Sigmoid colon (tissue), 6 donors: ENCODE measurements at regions not wholly inside any gene's neighbourhood (a gene's known extent, or its start where the extent isn't known, plus 50 kb on each side); places are given as distances from the start of the nearest gene placed in this dataset.

Experiments
- DNase-seq: peaks from one replicate; pipeline ENCODE4 v3.0.0-alpha.2; 2019
- H3K27ac ChIP-seq, 4 donors: fragments of 200-600 bp; sonication (generic); one replicate each; pipeline ENCODE4 v1.5.1; 2016 to 2019; ENCODE audit warnings: mild to moderate bottlenecking in 1 of 4
- H3K27me3 ChIP-seq, 3 donors: fragments of 200-600 bp; sonication (generic); one replicate each; pipeline ENCODE4 v1.5.1; 2019; ENCODE audit warnings: mild to moderate bottlenecking in 1 of 3
- H3K36me3 ChIP-seq, 4 donors: fragments of 200-600 bp; sonication (generic); one replicate each; pipeline ENCODE4 v1.5.1; 2016 to 2019
- H3K4me1 ChIP-seq, 4 donors: fragments of 200-600 bp; sonication (generic); one replicate each; pipeline ENCODE4 v1.5.1; 2017 to 2019
- H3K4me3 ChIP-seq, 4 donors: fragments of 200-600 bp; sonication (generic); one replicate each; pipeline ENCODE4 v1.5.1; 2017 to 2019; ENCODE audit warnings: mild to moderate bottlenecking in 2 of 4, moderate library complexity in 1 of 4
- H3K9me3 ChIP-seq, 4 donors: fragments of 200-600 bp in 3 of 4; sonication (generic) in 3 of 4; one replicate each; pipeline versions ENCODE4 v1.5.1 to v1.6.1; 2013 to 2019
- CTCF ChIP-seq, 4 experiments: fragments of 450-650 bp in 3 of 4; fragments of 200-600 bp in 1 of 4; IDR thresholded peaks; one replicate each; pipeline ENCODE4 v1.5.1; 2016 to 2019; ENCODE audit warnings: antibody characterized with exemption in 4 of 4, mild to moderate bottlenecking in 3 of 4, moderate library complexity in 2 of 4
- EP300 ChIP-seq, 4 donors: sonication (generic); formaldehyde crosslinking; IDR thresholded peaks; one replicate each; pipeline ENCODE4 v1.6.1; 2017; ENCODE audit warnings: antibody characterized with exemption in 4 of 4
- POLR2A ChIP-seq, 2 donors: fragments of 450-650 bp; IDR thresholded peaks; one replicate each; pipeline ENCODE4 v1.6.1; 2016; ENCODE audit warnings: antibody characterized with exemption in 2 of 2, mild to moderate bottlenecking in 2 of 2, moderate library complexity in 2 of 2
- POLR2AphosphoS5 ChIP-seq, 4 donors: sonication (generic); formaldehyde crosslinking; IDR thresholded peaks; one replicate each; pipeline ENCODE4 v1.6.1; 2017; ENCODE audit warnings: antibody characterized with exemption in 4 of 4
- WGBS, 2 donors: extraction: QIAGEN DNeasy Blood & Tissue Kit; methylation state at CpG; one replicate each; pipeline ENCODE4 v1.1.7; 2013; 5-methylcytosine and 5-hydroxymethylcytosine counted together
- intact Hi-C: fragments of 100-400 bp; cut with DNase I; formaldehyde crosslinking; loops from one replicate; pipeline ENCODE4 v1.15.1; 2023
- donor health status: healthy with polysubstance abuse.
- donor health status: healthy.

DNA sequence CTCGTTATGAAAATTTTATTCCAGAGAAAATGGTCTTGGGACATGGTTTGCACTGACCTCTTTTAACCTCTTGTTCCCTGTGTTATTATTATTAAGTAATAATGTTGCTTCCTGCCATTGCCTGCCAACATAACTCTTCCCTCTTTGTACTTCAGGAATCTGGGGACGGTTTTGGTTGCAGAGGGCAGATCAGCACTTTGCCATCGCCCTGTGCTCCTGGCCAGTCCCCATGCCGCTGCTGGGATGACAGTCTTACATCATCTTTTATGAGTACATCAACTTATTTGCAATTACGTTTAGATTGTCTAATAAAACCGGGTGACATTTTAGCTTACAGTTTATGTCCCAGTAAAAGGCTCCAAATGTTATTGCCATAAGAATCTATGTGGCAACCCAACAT lies 157.2 kb downstream of the CDH26 start:
- Histone ChIP-seq H3K36me3 (no peaks in the 10 kb centered on the region), H3K27me3 (peaks cover 0 to 13% (median 0%) of the 10 kb centered on the region in 3 donors), H3K27ac (no peak overlapping the region), H3K9me3 (no peaks in the 10 kb centered on the region), H3K4me1 (no peaks in the 10 kb centered on the region), H3K4me3 (no peak overlapping the region)
- no peak for DNase-seq
- intact Hi-C loops: no loop called here
- 22 to 62% methylated on average over 6 of the region's 6 CpGs for WGBS, 2 donors
- TF ChIP-seq EP300 (IDR thresholded peaks at IDR 0.05) (no peak), POLR2A (IDR thresholded peaks at IDR 0.05) (no peak), CTCF (IDR thresholded peaks at IDR 0.05) (no peak), POLR2AphosphoS5 (IDR thresholded peaks at IDR 0.05) (no peak)

DNA sequence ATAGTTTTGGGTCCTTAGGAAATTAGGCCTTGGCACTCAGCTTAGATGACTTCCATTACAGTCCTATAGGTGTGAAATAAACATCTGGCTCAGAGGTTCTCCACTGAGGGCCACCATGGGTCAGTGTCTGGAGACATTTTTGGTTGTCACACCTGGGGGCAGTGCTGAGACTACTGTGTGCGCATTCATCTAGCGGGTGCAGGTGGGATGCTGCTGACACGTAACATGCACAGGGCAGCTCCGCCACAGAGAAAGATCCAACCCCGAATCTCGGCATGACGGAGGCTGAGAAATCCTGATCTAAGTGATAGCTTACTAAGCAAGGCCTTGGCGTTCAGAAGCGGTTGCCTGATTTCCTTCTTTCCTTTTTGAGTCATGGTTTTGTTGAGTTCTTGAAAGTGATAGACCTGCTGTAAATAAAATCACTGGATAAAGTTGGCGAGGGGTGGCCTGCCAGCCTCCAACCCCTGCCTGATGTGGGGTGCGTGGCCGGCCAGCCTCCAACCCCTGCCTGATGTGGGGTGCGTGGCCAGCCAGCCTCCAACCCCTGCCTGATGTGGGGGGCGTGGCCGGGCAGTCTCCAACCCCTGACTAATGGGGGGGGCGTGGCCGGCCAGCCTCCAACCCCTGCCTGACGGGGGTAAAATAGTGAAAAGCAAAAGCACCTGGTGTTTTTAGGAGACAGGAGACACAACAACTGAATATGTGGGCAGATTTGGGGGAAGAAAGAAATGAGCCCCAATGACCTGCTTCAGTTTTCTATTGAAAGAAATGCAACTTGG lies 158.1 kb downstream of the CDH26 start:
- intact Hi-C loops: no loop called here
- TF ChIP-seq POLR2AphosphoS5 (IDR thresholded peaks at IDR 0.05): no peak
- no peak for TF ChIP-seq CTCF (IDR thresholded peaks at IDR 0.05)
- no peak for TF ChIP-seq POLR2A (IDR thresholded peaks at IDR 0.05)
- no peak for TF ChIP-seq EP300 (IDR thresholded peaks at IDR 0.05)
- H3K27me3 ChIP-seq: peaks cover 0 to 13% (median 0%) of the 10 kb centered on the region in 3 donors
- H3K4me1 ChIP-seq: no peaks in the 10 kb centered on the region
- no peaks in the 10 kb centered on the region for H3K36me3 ChIP-seq
- H3K9me3 ChIP-seq: no peaks in the 10 kb centered on the region
- WGBS, 2 donors: 80 to 84% methylated on average over 18 of the region's 18 CpGs
- H3K27ac ChIP-seq: no peak overlapping the region
- H3K4me3 ChIP-seq: no peak overlapping the region
- no peak for DNase-seq

DNA sequence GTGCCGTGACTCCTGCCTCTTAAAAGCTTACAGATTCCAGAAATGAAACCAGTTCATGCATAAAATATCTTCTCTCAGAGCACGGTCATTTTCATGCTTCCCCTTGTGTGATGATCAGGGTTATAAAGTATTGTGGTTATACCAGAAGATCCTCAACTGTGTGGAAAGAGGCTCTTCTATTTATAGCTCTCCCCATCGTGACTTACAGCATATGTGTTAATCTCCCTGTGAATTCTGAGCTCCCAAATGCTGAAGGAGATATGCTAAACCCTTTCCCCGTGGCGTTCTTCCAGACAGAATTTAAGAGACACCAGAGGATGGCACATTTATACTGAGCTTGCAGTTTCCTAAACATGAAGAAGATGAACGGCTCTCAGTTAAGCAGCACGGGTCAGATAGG lies 158.8 kb downstream of the CDH26 start:
- no peaks in the 10 kb centered on the region for H3K36me3 ChIP-seq
- peaks cover 0 to 13% (median 0%) of the 10 kb centered on the region in 3 donors for H3K27me3 ChIP-seq
- no peak overlapping the region for H3K27ac ChIP-seq
- H3K4me3 ChIP-seq: no peak overlapping the region
- no peak for TF ChIP-seq POLR2A (IDR thresholded peaks at IDR 0.05)
- TF ChIP-seq POLR2AphosphoS5 (IDR thresholded peaks at IDR 0.05): no peak
- no peak for TF ChIP-seq EP300 (IDR thresholded peaks at IDR 0.05)
- no peak for TF ChIP-seq CTCF (IDR thresholded peaks at IDR 0.05)
- no peaks in the 10 kb centered on the region for H3K4me1 ChIP-seq
- intact Hi-C loops: no loop called here
- H3K9me3 ChIP-seq: no peaks in the 10 kb centered on the region
- DNase-seq: no peak
- 26 to 42% methylated on average over 7 of the region's 7 CpGs for WGBS, 2 donors

DNA sequence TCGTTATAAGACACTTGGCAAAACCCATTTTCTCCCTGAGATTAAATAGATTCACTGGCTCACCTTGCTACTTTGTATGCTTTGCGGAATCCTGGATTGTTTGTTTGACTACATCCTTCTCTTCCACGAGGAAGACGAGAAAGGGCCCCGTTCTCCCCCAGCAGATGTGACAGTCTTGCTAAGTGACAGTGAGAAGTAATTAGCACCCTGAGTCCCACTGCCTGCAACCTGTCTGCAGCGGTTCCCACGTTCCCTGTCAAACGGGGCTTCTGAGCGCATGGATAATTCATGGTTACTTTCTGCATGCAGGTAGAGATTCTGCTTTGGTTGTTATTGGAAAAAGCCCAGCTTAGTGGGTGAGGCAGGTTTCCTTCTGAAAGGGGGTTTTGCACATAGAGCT lies 163.7 kb downstream of the CDH26 start:
- no peak overlapping the region for H3K27ac ChIP-seq
- H3K36me3 ChIP-seq: no peaks in the 10 kb centered on the region
- peaks cover 0 to 15% (median 0%) of the 10 kb centered on the region in 3 donors for H3K27me3 ChIP-seq
- H3K4me3 ChIP-seq: no peak overlapping the region
- WGBS, 2 donors: 69 to 82% methylated on average over 9 of the region's 9 CpGs
- intact Hi-C loops: no loop called here
- H3K4me1 ChIP-seq: no peaks in the 10 kb centered on the region
- no peak for TF ChIP-seq EP300 (IDR thresholded peaks at IDR 0.05)
- no peak for TF ChIP-seq POLR2A (IDR thresholded peaks at IDR 0.05)
- TF ChIP-seq CTCF (IDR thresholded peaks at IDR 0.05): no peak
- no peak for TF ChIP-seq POLR2AphosphoS5 (IDR thresholded peaks at IDR 0.05)
- DNase-seq: no peak
- no peaks in the 10 kb centered on the region for H3K9me3 ChIP-seq

DNA sequence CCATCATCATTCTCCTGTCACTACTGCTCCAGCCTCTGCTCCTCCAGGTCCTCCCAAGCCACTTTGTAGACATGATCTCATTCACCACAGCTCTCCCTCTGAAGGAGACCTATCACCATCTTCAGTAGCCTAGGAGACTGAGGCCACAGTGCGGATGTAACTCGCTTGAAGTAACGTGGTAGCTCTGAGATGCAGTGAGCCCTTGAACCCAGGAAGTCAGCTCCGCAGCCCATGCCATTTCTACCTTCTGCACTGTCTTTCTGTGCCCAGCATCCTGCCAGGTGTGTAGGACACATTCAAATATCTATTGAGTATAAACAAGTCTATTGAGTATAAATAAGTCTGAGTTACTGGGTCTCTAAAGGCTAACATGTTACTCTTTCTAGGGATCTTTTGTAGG lies 164.4 kb downstream of the CDH26 start:
- Histone ChIP-seq H3K4me3 (no peak overlapping the region), H3K4me1 (no peaks in the 10 kb centered on the region), H3K27me3 (peaks cover 0 to 21% (median 0%) of the 10 kb centered on the region in 3 donors), H3K36me3 (no peaks in the 10 kb centered on the region), H3K27ac (no peak overlapping the region), H3K9me3 (no peaks in the 10 kb centered on the region)
- DNase-seq: no peak
- TF ChIP-seq EP300 (IDR thresholded peaks at IDR 0.05): no peak
- TF ChIP-seq CTCF (IDR thresholded peaks at IDR 0.05): no peak
- no peak for TF ChIP-seq POLR2AphosphoS5 (IDR thresholded peaks at IDR 0.05)
- no peak for TF ChIP-seq POLR2A (IDR thresholded peaks at IDR 0.05)
- 85 to 86% methylated on average over 4 of the region's 4 CpGs for WGBS, 2 donors
- intact Hi-C loops: no loop called here
